Left kidney (tissue), 1 donor: ENCODE measurements at regions not wholly inside any gene's neighbourhood (a gene's known extent, or its start where the extent isn't known, plus 50 kb on each side); places are given as distances from the start of the nearest gene placed in this dataset.
"Not testable (repeated sequence)": the region's sequence is repeated elsewhere in the genome, so short reads cannot be mapped to it uniquely, and the experiment has no call there.

Experiments
- DNase-seq: peaks from one replicate; pipeline ENCODE4 v3.0.0-alpha.2; 2013

DNA sequence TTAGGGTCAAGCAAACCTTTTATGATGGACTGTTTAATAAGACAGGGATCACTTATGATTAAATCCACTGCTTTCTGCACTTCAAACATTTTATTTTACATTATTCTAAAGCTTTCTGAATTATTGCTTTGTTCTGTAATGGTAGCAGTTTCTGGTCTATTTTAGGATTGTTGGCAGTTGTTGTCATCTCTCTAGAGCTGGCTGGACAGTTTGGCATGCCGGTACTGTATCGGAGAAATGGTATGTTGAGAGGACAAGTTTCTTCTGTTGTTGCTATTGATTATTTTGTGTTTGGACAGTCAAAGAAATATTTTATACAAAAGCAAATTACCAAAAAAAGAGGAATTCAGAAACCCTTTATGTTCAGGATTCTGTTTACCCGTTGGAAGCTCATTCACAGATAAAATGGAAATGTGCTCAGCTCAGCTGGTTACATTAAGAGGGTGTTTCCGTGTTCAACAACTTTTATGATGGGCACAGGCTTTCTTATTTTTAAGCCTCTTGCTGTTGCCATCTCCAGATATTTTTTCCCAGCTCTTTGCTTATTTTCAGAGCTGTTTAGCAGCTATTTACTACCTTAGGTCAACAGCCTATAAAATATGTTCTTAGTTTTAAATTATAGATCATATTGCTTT lies 214.6 kb upstream of the IGFBP7 start:
- DNase-seq, result no peak

DNA sequence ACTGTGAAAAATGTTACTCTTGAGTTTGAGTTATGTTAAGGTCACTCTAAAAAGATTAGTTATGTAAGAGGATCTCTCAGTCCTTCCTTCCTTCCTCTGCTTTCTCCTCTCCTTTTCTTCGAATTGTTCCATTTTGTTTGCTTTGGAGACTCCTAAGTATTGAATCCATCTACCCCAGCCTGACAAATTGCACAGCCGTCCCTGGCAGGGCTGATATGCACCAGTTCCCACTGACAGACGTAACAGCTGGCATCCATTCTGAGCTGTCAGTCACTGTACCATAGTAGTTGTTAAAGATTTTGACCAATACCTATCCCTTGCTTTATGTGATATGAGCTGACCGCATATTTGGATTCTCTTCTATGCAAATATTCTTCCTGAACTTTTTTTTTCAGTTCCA lies 210.7 kb upstream of the IGFBP7 start:
- no peak for DNase-seq

DNA sequence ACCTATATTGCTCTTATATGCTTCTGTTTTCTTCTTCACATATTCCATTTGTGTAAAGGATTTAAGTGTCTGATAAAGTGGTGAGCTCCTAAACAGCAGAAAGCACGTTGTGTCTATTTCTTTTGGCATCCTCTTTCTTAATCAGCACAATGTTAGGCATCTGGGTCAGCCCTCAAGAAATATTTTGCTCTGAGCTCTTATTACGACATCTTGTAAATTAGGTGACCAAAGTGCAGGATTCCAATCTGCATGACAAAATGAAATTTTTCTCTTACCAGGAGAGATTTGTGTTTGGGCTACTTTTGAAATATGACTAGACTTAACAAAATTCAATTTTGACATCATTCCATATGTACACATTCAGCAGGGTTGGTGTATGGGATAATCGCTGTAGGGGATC lies 210.0 kb upstream of the IGFBP7 start:
- DNase-seq, result no peak

DNA sequence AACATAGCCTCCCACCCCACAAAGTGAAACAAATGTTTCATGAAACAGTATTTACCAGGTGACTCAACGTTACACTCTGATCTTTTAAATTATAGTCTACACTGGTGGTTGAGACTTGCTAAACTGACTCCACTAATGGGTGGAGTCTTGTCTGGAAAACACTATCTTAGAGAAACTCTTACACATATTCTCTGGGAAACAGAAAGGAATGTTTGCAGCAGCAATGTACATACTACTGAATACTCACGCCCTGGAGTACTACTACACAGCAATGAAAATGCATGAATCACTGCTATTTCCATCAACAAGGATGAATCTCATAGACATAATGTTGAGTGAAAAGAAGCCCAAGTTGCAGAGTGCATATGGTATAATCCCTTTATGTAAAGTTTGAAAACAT lies 208.5 kb upstream of the IGFBP7 start:
- no peak for DNase-seq

DNA sequence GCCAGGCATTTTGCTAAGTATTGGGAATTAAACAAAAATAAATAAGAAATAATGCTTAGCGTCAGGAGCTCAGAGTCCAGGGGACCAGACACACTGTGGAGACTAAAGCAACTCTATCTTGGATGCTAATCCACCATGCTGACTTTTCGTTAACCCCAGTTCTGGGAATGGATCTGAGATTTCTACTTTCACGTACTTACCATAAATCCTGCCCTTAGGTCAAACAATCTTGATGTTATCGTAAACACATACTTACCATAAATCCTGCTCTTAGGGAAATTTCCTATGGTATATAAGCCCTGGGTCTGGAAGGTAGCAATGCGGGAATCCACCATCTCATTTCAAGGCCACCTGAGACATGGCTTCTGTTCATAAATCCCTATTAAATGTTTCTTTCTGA lies 204.5 kb upstream of the IGFBP7 start:
- DNase-seq, result no peak

DNA sequence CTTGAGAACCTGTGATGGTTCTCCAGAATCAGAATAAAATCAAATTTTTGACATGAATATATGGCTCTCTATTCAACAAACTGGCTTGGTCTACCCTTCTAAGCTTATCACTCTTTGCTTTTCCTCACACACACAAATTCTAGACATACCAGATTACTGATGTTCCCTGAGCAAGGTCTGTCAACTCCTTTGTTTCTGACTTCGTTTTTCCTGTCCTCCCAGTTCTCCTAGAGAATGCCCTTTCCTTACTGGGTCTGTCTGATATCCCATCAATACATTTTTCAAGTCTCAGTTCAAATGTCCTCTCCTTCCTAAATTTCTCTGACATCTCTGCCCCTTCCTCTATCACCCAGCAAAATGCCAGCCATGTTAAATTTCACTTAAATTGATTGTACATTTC lies 202.1 kb upstream of the IGFBP7 start:
- no peak for DNase-seq

DNA sequence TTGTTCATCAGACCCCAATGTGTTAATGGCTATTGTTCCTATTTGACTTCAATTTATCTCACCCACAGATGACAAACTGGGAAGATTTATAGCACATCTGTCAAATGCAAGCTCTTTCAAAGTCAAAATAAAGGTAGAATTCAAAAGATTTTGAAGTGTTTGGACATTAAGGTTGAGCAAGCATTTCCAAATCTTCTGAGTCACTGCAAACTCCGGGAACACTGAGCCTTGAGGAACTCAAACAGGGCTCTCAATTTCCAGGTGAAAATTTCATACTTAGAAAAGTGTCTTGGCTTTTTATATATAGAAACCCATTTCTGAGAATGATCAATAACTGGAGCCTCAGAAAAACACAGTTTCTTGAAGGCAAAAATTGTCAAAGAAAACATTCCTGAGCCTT lies 199.5 kb upstream of the IGFBP7 start:
- no peak for DNase-seq

GRCh38 chr4:57308301-57308700 lies 198.1 kb upstream of the IGFBP7 start:
- DNase-seq, result no peak

DNA sequence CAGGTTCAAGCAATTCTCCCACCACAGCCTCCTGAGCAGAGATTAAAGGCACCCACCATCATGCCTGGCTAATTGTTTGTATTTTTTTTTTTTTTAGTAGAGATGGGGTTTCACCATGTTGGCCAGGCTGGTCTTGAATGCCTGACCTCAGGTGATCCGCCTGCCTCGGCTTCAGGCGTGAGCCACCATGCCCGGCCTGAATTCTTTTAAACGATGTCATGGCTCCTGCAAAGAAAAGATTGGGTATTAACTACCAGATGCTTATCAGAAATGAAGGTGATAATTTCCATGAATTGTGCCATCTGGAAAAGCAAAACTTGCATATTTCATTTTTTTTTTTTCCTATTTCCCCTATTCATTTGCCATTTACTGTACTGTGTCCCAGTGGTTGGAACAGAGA lies 195.7 kb upstream of the IGFBP7 start:
- DNase-seq, result no peak

DNA sequence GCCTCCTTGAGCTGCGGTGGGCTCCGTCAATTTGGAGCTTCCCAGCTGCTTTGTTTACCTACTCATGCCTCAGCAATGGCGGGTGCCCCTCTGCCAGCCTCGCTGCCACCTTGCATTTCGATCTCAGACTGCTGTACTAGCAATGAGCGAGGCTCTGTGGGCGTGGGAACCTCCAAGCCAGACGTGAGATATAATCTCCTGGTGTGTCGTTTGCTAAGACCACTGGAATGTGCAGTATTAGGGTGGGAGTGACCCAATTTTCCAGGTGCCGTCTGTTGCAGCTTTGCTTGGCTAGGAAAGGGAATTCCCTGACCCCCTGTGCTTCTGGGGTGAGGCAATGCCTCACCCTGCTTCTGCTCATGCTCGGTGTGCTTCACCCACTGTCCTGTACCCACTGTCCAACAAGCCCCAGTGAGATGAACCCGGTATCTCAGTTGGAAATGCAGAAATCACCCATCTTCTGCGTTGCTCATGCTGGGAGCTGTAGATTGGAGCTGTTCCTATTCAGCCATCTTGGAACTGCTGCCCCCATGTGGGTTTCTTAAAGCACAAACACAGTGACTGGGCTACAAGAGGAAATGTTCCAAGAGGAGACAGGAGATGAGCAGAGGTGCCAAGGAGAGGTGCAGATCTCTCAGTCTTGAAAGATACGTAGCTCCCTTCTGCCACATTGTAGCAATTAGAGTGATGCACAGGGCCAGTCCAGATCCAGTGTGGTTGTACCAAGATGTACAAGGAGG lies 193.0 kb upstream of the IGFBP7 start:
- no peak for DNase-seq

DNA sequence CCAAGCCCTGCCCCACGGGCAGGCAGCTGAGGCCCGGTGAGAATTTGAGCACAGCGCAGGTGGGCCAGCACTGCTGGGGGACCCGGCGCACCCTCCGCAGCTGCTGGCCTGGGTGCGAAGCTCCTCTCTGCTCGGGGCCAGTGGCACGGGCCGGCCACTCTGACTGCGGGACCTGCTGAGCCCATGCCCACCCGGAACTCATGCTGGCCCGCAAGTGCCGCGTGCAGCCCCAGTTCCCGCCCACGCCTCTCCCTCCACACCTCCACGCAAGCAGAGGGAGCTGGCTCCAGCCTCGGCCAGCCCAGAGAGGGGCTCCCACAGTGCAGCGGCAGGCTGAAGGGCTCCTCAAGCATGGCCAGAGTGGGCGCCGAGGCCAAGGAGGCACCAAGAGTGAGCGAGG lies 190.1 kb upstream of the IGFBP7 start:
- DNase-seq, result not testable (repeated sequence)

DNA sequence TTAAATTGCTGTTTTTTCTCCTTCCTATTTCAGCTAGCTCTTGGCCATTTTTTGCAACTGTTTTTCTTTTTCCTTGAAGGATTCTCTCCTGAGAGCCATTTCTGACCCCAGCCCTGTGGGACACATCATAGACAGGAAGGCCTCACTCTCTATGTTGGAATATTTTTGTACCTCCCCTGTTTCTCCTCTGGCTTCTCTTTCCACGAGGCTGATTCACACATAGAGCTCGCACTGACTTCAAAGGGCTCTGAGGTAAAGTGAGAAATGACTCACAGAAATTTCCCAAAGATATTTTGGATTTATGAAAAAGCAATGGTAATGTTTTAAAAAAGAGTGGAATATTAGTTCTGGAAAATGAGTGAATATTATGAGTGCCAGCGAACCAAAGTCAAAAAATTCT lies 181.7 kb upstream of the IGFBP7 start:
- no peak for DNase-seq

- DNase-seq, result no peak
Observed at GRCh38 chr4:57287687-57288604, 177.8 kb upstream of the IGFBP7 start.

DNA sequence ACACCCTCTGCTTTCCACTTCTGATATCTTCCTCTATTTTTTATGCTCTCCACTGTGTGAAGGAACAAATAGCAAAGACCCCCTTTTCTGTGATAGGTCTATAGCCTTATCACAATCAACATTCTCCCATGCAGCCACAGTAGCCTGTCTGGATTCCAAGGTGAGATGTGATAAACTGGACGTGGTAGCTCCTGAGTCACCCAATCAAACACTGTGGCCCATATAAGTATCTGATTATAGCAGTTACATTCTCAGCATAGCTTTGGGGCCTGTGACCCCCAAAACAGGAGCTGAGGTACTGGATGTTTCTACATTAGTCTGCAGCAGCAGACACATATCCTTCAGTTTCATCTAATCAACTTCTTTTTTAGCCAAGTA lies 172.7 kb upstream of the IGFBP7 start:
- DNase-seq, result no peak

DNA sequence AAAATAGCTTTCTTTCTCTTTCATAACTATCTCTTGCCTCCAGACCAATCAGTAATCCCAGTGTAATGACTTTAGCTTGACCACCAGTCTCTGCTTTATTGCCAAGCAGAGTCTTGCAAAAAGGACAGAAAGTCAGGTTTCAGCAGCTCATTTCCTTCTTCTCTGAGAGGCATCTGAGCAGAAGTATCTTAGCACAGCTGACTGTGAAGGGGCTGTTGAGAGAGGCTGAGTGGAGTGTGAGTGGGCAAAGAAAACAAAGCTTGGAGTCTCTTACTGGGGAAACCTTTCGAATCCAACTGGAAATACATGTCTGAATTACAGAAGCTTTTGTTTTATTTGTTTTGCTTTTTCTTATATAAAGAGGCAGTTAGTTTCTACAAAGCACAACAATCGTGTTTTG lies 170.3 kb upstream of the IGFBP7 start:
- DNase-seq, result no peak

GRCh38 chr4:57278780-57279179 lies 168.6 kb upstream of the IGFBP7 start:
- no peak for DNase-seq

- no peak for DNase-seq
Observed at GRCh38 chr4:57274082-57274481, 163.9 kb upstream of the IGFBP7 start.

GRCh38 chr4:57270346-57270745 lies 160.2 kb upstream of the IGFBP7 start:
- DNase-seq, result no peak

- DNase-seq, result peak; percentile 44
Observed at GRCh38 chr4:57265831-57266582, 155.8 kb upstream of the IGFBP7 start.

DNA sequence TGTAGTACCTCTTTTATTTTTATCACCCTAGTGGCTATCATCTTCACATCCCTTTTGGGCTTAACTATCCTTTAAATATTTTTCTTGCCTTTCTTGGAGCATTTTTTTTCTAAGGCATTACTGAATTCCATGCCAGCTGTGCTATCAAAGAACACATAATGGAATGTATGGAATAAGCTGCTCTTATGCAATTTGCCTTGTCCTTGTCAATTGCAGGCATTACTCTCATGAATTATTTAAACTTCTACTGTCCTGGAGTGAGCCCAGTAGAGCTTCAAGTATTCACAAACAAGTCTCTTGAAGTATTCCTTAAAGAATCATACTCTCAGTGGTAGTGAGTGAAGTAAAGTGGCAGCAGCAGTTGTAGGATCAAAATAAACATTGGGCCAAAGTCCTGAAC lies 144.6 kb upstream of the IGFBP7 start:
- DNase-seq, result no peak

DNA sequence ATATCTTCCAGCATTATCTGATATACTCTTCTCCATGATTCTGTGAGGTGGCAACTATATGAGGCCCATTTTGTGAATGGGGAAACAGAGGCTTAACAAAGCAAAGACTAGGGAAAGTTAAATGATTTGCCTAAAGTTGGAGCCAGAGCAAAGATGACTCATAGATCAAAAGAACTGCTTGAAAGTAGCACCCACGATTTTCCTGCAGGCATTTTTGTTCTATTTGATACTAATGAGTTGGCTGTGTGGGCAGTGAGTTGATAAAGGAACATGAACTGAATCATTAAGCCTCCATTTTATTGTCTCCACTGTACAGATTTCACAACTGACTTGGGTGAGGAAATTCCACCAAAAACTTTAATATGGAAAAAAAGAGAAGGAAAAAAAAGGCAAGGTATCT lies 138.9 kb upstream of the IGFBP7 start:
- no peak for DNase-seq

- no peak for DNase-seq
Observed at GRCh38 chr4:57243076-57243475, 132.9 kb upstream of the IGFBP7 start.
